ENCODE measurements at regions not wholly inside any gene's neighbourhood (a gene's known extent, or its start where the extent isn't known, plus 50 kb on each side); places are given as distances from the start of the nearest gene placed in this dataset.
"Not testable (repeated sequence)": the region's sequence is repeated elsewhere in the genome, so short reads cannot be mapped to it uniquely, and the experiment has no call there.

GRCh38 chr11:134660416-134660815, 248.4 kb upstream of the B3GAT1 start:
- no peaks in the 10 kb centered on the region for H3K36me3 ChIP-seq (ENCODE audit: control insufficient read depth, insufficient read depth, low read length)
- TF ChIP-seq CTCF (IDR thresholded peaks at IDR 0.05; ENCODE audit: insufficient read depth, low read length, poor library complexity, severe bottlenecking): no peak
- H3K4me3 ChIP-seq (replicated peaks; ENCODE audit: low read depth, low read length): no peak overlapping the region
- DNase-seq (ENCODE audit: extremely low read depth, insufficient read length): no peak
- no peaks in the 10 kb centered on the region for H3K27me3 ChIP-seq (replicated peaks; ENCODE audit: control insufficient read depth, insufficient read depth, low read length)

GRCh38 chr11:134659882-134660281, 247.8 kb upstream of the B3GAT1 start:
- H3K4me3 ChIP-seq (replicated peaks; ENCODE audit: low read depth, low read length): no peak overlapping the region
- DNase-seq (ENCODE audit: extremely low read depth, insufficient read length): no peak
- no peak for TF ChIP-seq CTCF (IDR thresholded peaks at IDR 0.05; ENCODE audit: insufficient read depth, low read length, poor library complexity, severe bottlenecking)
- no peaks in the 10 kb centered on the region for H3K36me3 ChIP-seq (ENCODE audit: control insufficient read depth, insufficient read depth, low read length)
- H3K27me3 ChIP-seq (replicated peaks; ENCODE audit: control insufficient read depth, insufficient read depth, low read length): no peaks in the 10 kb centered on the region

DNA sequence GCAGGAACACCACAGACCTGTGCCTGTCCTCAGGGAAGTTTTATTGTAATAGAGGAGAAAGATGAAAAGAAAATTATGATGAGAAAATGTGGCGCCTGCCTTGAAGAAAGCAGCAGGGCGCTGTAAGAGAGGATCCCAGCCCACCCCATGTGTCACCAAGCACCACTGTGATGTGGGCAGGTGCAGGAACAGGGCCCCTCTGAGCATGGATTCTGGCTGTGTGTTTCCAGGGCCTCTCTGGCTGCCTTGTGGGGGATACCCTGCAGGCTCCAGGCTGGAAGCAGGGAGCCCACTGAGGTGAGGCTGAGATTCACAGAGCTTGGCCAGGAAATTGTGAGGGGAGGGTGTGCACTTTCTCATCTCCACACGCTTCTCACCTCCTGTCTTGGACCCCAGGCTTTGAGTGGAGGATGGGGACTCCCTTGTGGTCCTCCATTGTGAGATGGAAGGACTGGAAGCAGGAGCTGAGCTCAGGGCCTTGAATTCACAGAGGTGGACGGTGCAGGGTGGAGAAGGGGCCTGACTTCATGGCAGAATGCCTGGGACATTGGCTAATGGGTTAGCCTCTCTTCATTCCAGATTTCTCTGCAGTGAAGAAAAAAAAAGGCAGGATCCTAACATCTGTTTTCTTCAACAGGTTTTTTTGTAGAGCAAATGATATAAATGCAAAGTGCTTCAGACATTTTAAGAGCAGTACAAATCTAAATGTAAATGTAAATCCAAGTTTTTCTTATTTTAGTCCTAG, 246.6 kb upstream of the B3GAT1 start:
- no peaks in the 10 kb centered on the region for H3K36me3 ChIP-seq (ENCODE audit: control insufficient read depth, insufficient read depth, low read length)
- no peak for DNase-seq (ENCODE audit: extremely low read depth, insufficient read length)
- no peak overlapping the region for H3K4me3 ChIP-seq (replicated peaks; ENCODE audit: low read depth, low read length)
- no peak for TF ChIP-seq CTCF (IDR thresholded peaks at IDR 0.05; ENCODE audit: insufficient read depth, low read length, poor library complexity, severe bottlenecking)
- no peaks in the 10 kb centered on the region for H3K27me3 ChIP-seq (replicated peaks; ENCODE audit: control insufficient read depth, insufficient read depth, low read length)

DNA sequence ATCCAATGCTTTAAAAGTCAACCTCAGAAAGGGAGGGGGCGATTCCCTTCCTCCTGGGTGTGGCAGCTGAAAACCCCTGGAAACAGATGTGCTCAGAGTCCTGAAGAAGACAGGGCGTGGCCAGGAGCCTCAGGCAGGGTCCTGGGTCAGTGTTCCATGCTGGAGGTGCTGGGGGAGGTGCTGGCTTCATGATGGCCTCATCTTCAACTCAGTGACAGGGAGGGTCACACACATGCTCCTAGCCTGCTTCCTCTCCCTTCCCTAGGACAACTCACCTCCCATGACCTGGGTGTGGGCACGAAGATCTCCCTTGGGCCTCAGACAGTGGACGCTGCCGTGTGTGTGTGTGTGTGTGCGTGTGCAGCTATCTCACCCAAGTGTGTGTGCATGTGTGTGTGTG, 245.6 kb upstream of the B3GAT1 start:
- no peak for TF ChIP-seq CTCF (IDR thresholded peaks at IDR 0.05; ENCODE audit: insufficient read depth, low read length, poor library complexity, severe bottlenecking)
- Histone ChIP-seq H3K4me3 (replicated peaks; ENCODE audit: low read depth, low read length) (no peak overlapping the region), H3K27me3 (replicated peaks; ENCODE audit: control insufficient read depth, insufficient read depth, low read length) (no peaks in the 10 kb centered on the region), H3K36me3 (ENCODE audit: control insufficient read depth, insufficient read depth, low read length) (no peaks in the 10 kb centered on the region)
- DNase-seq (ENCODE audit: extremely low read depth, insufficient read length): no peak

- Histone ChIP-seq H3K27me3 (replicated peaks; ENCODE audit: control insufficient read depth, insufficient read depth, low read length) (no peaks in the 10 kb centered on the region), H3K4me3 (replicated peaks; ENCODE audit: low read depth, low read length) (no peak overlapping the region), H3K36me3 (ENCODE audit: control insufficient read depth, insufficient read depth, low read length) (no peaks in the 10 kb centered on the region)
- no peak for DNase-seq (ENCODE audit: extremely low read depth, insufficient read length)
- no peak for TF ChIP-seq CTCF (IDR thresholded peaks at IDR 0.05; ENCODE audit: insufficient read depth, low read length, poor library complexity, severe bottlenecking)
These were observed 245.0 kb upstream of the B3GAT1 start for GRCh38 chr11:134656861-134657540.

- H3K27me3 ChIP-seq (replicated peaks; ENCODE audit: control insufficient read depth, insufficient read depth, low read length); H3K36me3 ChIP-seq (ENCODE audit: control insufficient read depth, insufficient read depth, low read length); H3K4me3 ChIP-seq (replicated peaks; ENCODE audit: low read depth, low read length); DNase-seq (ENCODE audit: extremely low read depth, insufficient read length): not testable (repeated sequence)
These were observed 244.2 kb upstream of the B3GAT1 start for GRCh38 chr11:134656086-134656840.
